Left lung (tissue), 4 donors: ENCODE measurements at regions not wholly inside any gene's neighbourhood (a gene's known extent, or its start where the extent isn't known, plus 50 kb on each side); places are given as distances from the start of the nearest gene placed in this dataset.
"Not testable (repeated sequence)": the region's sequence is repeated elsewhere in the genome, so short reads cannot be mapped to it uniquely, and the experiment has no call there.

ENCODE experiments used
- ATAC-seq: fragments of 200-7000 bp; cut with Tn5 transposase; one replicate; pipeline ENCODE4 v1.9.1; 2020; ENCODE audit warnings: moderate library complexity
- DNase-seq, 4 donors: peaks; one replicate each; pipeline ENCODE4 v3.0.0-alpha.2; 2013 to 2020
- H3K27ac ChIP-seq, 2 donors: fragments of 200-600 bp; sonication (generic) in 1 of 2; one replicate each; pipeline versions ENCODE4 v1.5.0 to v1.8.0; 2020 to 2021
- H3K27me3 ChIP-seq, 2 donors: fragments of 200-600 bp; sonication (generic) in 1 of 2; one replicate each; pipeline versions ENCODE4 v1.5.0 to v1.8.0; 2020 to 2021
- H3K36me3 ChIP-seq, 2 donors: fragments of 200-600 bp; sonication (generic) in 1 of 2; one replicate each; pipeline versions ENCODE4 v1.5.0 to v1.8.0; 2020 to 2021
- H3K4me1 ChIP-seq, 2 donors: fragments of 200-600 bp; one replicate each; pipeline ENCODE4 v1.8.0; 2021
- H3K4me3 ChIP-seq, 2 donors: fragments of 200-600 bp; sonication (generic) in 1 of 2; one replicate each; pipeline versions ENCODE4 v1.5.0 to v1.8.0; 2020 to 2021; ENCODE audit warnings: mild to moderate bottlenecking in 1 of 2
- H3K9me3 ChIP-seq, 2 donors: fragments of 200-600 bp; sonication (generic) in 1 of 2; one replicate each; pipeline versions ENCODE4 v1.5.0 to v1.8.0; 2020 to 2021
- intact Hi-C, 2 donors: fragments of 100-400 bp; cut with DNase I; formaldehyde crosslinking; loops; one replicate each; pipeline versions ENCODE4 v1.11.2 to v1.14.2; 2022
- TF ChIP-seq, protein P1 (sequence below), 2 donors: fragments of 200-600 bp; sonication (generic) in 1 of 2; IDR thresholded peaks; one replicate each; pipeline versions ENCODE4 v1.5.0 to v1.8.0; 2021; ENCODE audit warnings: antibody characterized with exemption in 2 of 2
- donor health status: DM: no; HTN: yes; CAD: no.
- donor health status: DM: no; HTN: no; CAD: no.

DNA sequence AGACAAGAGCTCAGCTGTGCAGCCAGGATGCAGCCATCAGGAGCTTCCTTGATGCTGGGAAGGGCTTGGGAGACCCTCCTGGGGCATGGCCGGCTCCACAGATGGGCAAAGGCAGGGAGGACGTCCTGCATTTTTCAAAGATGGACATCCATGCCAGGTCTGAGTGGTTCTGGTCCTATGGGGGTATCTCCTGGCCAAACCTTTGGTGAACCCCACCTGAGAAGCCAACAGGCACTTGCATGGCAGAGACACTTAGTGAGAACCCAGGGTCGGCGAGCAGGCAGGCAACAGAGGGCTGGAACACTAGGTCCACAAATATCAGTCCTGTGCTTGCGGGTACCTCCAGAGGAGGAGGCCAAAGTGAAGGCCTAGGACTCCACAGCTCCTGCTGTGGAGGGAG lies 70.0 kb downstream of the KCTD15 start:
- Histone ChIP-seq H3K4me1 (peaks cover 0 to 9% of the 10 kb centered on the region in 2 donors), H3K27ac (no peak overlapping the region), H3K27me3 (peaks cover 0 to 12% of the 10 kb centered on the region in 2 donors), H3K9me3 (no peaks in the 10 kb centered on the region), H3K4me3 (no peak overlapping the region), H3K36me3 (no peaks in the 10 kb centered on the region)
- DNase-seq: no peak
- no peak for ATAC-seq
- intact Hi-C loops: no loop called here
- TF ChIP-seq, protein P1, sequence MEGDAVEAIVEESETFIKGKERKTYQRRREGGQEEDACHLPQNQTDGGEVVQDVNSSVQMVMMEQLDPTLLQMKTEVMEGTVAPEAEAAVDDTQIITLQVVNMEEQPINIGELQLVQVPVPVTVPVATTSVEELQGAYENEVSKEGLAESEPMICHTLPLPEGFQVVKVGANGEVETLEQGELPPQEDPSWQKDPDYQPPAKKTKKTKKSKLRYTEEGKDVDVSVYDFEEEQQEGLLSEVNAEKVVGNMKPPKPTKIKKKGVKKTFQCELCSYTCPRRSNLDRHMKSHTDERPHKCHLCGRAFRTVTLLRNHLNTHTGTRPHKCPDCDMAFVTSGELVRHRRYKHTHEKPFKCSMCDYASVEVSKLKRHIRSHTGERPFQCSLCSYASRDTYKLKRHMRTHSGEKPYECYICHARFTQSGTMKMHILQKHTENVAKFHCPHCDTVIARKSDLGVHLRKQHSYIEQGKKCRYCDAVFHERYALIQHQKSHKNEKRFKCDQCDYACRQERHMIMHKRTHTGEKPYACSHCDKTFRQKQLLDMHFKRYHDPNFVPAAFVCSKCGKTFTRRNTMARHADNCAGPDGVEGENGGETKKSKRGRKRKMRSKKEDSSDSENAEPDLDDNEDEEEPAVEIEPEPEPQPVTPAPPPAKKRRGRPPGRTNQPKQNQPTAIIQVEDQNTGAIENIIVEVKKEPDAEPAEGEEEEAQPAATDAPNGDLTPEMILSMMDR (IDR thresholded peaks at IDR 0.05): no peak

DNA sequence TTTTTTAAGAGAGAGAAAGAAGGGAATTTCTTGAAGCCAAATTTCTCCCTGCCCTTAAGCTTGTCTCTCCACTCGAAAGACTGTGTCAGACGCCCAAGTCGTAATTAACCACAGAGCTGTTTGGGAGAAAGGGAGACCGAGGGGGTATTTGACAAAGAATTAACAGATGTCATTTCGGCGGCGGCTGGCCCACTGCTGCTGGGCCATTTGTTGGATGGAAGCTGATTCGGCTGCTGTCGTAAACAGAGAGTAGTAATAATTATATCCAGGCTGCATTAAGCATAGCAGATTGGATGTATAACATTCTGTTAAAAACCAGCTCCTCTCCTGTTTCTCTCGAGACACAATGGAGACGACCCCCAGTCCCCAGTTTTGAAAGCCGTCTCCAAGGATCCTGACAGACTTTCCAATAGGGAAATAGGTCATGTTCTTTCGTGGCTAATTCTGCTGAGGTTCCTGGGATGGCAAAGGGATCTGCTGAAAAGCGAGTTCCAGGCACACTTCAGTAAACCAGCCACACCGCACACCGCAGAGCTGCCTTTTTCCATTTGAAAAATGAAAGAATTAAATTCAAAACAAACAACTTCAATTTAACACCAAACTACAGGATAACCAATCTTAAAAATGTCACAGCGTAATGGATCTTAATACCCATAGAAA lies 71.5 kb downstream of the KCTD15 start:
- Histone ChIP-seq H3K4me1 (peaks cover 0 to 9% of the 10 kb centered on the region in 2 donors), H3K4me3 (no peak overlapping the region), H3K36me3 (no peaks in the 10 kb centered on the region), H3K27ac (peak overlapping the region in 1 of 2 donors; percentile 41), H3K27me3 (peaks cover 0 to 12% of the 10 kb centered on the region in 2 donors), H3K9me3 (no peaks in the 10 kb centered on the region)
- peak in 1 of 4 donors; percentile 26 for DNase-seq
- TF ChIP-seq, protein P1 (IDR thresholded peaks at IDR 0.05): no peak
- intact Hi-C loops: no loop called here
- ATAC-seq: no peak

DNA sequence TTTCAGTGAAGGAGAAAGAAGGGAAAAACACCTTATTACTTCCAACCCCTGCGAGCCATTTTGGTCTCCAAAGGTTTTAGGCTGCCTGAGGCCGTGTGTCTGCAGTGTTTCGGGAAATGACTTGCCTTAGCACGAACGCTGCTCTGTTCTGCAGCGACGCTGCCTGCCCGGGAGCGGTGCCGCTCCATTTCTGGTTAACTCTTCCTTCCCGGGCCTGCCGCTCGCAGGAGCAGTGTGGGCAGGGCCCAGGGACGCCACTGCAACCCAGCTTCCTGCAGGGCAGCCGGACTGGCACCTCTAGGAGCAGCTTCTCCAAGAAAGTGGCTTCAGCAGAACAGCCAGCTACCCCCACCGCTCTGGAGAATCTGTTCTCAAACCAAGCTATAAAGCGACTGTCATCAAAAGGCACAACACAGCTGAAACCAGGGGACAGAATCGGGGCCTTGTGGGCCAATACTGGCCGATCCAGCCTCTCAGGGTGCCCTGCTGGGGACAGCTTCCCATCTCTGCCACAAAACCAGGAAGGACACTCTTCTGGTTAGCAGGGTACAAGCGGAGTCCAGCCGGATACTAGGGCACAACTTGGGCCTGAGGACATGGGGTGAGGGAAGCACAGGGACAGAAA lies 72.2 kb downstream of the KCTD15 start:
- ATAC-seq (peak; percentile 77), DNase-seq (peak in 2 of 4 donors; percentile 35 to 67)
- Histone ChIP-seq H3K4me1 (peaks cover 0 to 9% of the 10 kb centered on the region in 2 donors), H3K4me3 (no peak overlapping the region), H3K36me3 (no peaks in the 10 kb centered on the region), H3K27me3 (peaks cover 0 to 12% of the 10 kb centered on the region in 2 donors), H3K9me3 (no peaks in the 10 kb centered on the region), H3K27ac (peak overlapping the region in 1 of 2 donors; percentile 41)
- intact Hi-C loops: no loop called here
- TF ChIP-seq, protein P1 (IDR thresholded peaks at IDR 0.05): no peak

DNA sequence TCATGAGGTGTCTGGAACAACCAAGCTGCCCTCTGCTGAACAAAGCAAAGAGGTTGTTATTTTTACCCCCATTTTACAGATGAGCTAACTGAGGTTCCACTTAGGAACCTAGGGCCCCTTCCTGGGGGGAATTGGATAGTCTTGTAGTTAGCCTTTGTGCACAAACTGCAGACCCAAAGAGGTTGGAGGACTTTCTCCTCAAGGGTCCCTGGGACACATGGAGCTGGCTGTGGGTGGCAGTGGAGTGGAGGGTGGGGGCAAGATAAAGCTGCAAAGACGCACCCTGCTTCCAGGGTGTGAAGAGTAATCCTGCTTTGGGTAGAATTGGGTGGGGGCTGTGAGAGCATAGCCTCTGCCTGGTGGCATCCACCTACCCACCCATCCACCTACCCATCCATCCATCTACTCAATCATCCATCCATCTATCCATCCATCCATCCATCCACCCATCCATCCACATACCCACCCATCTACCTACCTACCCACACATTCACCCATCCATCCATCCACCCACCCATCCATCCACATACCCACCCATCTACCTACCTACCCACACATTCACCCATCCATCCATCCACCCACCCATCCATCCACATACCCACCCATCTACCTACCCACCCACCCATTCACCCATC lies 73.7 kb downstream of the KCTD15 start:
- not testable (repeated sequence) for H3K4me1 ChIP-seq, H3K27ac ChIP-seq

DNA sequence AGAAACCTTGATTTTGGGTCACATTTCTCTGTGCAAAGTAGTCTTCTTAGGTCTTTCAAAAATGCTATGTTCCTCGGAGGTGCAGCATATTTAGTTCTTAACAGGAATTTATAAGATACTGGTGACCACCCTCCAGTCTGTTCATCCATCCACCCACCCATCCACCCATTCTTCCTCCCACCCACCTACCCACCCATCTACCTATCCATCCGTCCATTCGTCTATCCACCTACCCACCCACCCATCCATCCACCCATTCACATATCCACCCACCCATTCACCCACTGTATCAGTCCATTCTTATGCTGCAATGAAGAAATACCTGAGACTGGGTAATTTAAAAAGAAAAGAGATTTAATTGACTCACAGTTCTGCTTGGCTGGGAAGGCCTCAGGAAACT lies 74.9 kb downstream of the KCTD15 start:
- Histone ChIP-seq H3K4me3 (no peak overlapping the region), H3K36me3 (no peaks in the 10 kb centered on the region), H3K4me1 (peaks cover 0 to 9% of the 10 kb centered on the region in 2 donors), H3K9me3 (no peaks in the 10 kb centered on the region), H3K27ac (no peak overlapping the region), H3K27me3 (peaks cover 0 to 12% of the 10 kb centered on the region in 2 donors)
- no peak for ATAC-seq
- no peak for DNase-seq
- intact Hi-C loops: no loop called here
- TF ChIP-seq, protein P1 (IDR thresholded peaks at IDR 0.05): no peak

More for the DNA sequence above, 73.7 kb downstream of the KCTD15 start:
- DNase-seq, H3K9me3 ChIP-seq, H3K4me3 ChIP-seq, H3K36me3 ChIP-seq, ATAC-seq, intact Hi-C loops: not testable (repeated sequence)
- peaks cover 0 to 12% of the 10 kb centered on the region in 2 donors for H3K27me3 ChIP-seq
